Ascending aorta (tissue), 2 donors: ENCODE measurements at regions not wholly inside any gene's neighbourhood (a gene's known extent, or its start where the extent isn't known, plus 50 kb on each side); places are given as distances from the start of the nearest gene placed in this dataset.

Experiments
- DNase-seq, 2 donors: peaks; one replicate each; pipeline ENCODE4 v3.0.0-alpha.2; 2019; ENCODE audit warnings: low spot score in 2 of 2
- H3K27ac ChIP-seq, 2 donors: fragments of 200-600 bp; sonication (generic); one replicate each; pipeline ENCODE4 v1.5.1; 2016 to 2017; ENCODE audit warnings: mild to moderate bottlenecking in 1 of 2
- H3K27me3 ChIP-seq: fragments of 200-600 bp; sonication (generic); one replicate; pipeline ENCODE4 v1.5.1; 2017
- H3K36me3 ChIP-seq, 2 donors: fragments of 200-600 bp; sonication (generic); one replicate each; pipeline ENCODE4 v1.5.1; 2016
- H3K4me1 ChIP-seq, 2 donors: fragments of 200-600 bp; sonication (generic); one replicate each; pipeline ENCODE4 v1.5.1; 2016 to 2017; ENCODE audit warnings: mild to moderate bottlenecking in 1 of 2
- H3K4me3 ChIP-seq, 2 donors: fragments of 200-600 bp; sonication (generic); one replicate each; pipeline ENCODE4 v1.5.1; 2016 to 2017; ENCODE audit warnings: mild to moderate bottlenecking in 1 of 2
- H3K9me3 ChIP-seq, 2 donors: fragments of 200-600 bp; sonication (generic); one replicate each; pipeline ENCODE4 v1.5.1; 2016
- CTCF ChIP-seq, 3 experiments: fragments of 200-600 bp in 2 of 3; fragments of 450-650 bp in 1 of 3; sonication (generic) in 2 of 3; IDR thresholded peaks; one replicate each; pipeline ENCODE4 v1.5.1; 2016 to 2019; ENCODE audit warnings: antibody characterized with exemption in 3 of 3, mild to moderate bottlenecking in 1 of 3, moderate library complexity in 1 of 3
- intact Hi-C: fragments of 100-400 bp; cut with DNase I; formaldehyde crosslinking; loops from one replicate; pipeline ENCODE4 v1.15.1; 2023

- no peak for TF ChIP-seq CTCF (IDR thresholded peaks at IDR 0.05)
- H3K4me1 ChIP-seq = no peaks in the 10 kb centered on the region
- no peaks in the 10 kb centered on the region for H3K36me3 ChIP-seq
- H3K9me3 ChIP-seq = no peaks in the 10 kb centered on the region
- intact Hi-C loops = no loop called here
- H3K27ac ChIP-seq = no peak overlapping the region
- H3K27me3 ChIP-seq = no peaks in the 10 kb centered on the region
- H3K4me3 ChIP-seq = no peak overlapping the region
- DNase-seq = no peak
Observed at GRCh38 chr13:22461854-22462490, 718.8 kb upstream of the SGCG start.

GRCh38 chr13:22463089-22463488, 717.7 kb upstream of the SGCG start:
- DNase-seq = no peak
- intact Hi-C loops = no loop called here
- Histone ChIP-seq H3K4me3 (no peak overlapping the region), H3K27ac (no peak overlapping the region), H3K36me3 (no peaks in the 10 kb centered on the region), H3K27me3 (no peaks in the 10 kb centered on the region), H3K4me1 (no peaks in the 10 kb centered on the region), H3K9me3 (no peaks in the 10 kb centered on the region)
- no peak for TF ChIP-seq CTCF (IDR thresholded peaks at IDR 0.05)

- H3K9me3 ChIP-seq = no peaks in the 10 kb centered on the region
- TF ChIP-seq CTCF (IDR thresholded peaks at IDR 0.05) = no peak
Observed at GRCh38 chr13:22468045-22468444, 712.7 kb upstream of the SGCG start.

GRCh38 chr13:22468824-22469223, 712.0 kb upstream of the SGCG start:
- TF ChIP-seq CTCF (IDR thresholded peaks at IDR 0.05) = no peak
- intact Hi-C loops = no loop called here
- Histone ChIP-seq H3K36me3 (no peaks in the 10 kb centered on the region), H3K4me1 (no peaks in the 10 kb centered on the region), H3K9me3 (no peaks in the 10 kb centered on the region), H3K4me3 (no peak overlapping the region), H3K27me3 (no peaks in the 10 kb centered on the region), H3K27ac (no peak overlapping the region)
- no peak for DNase-seq

More at GRCh38 chr13:22468045-22468444, 712.7 kb upstream of the SGCG start:
- intact Hi-C loops = no loop called here
- H3K36me3 ChIP-seq = no peaks in the 10 kb centered on the region
- H3K4me1 ChIP-seq = no peaks in the 10 kb centered on the region
- no peak overlapping the region for H3K4me3 ChIP-seq
- DNase-seq = no peak
- no peaks in the 10 kb centered on the region for H3K27me3 ChIP-seq
- H3K27ac ChIP-seq = no peak overlapping the region

- H3K27ac ChIP-seq = no peak overlapping the region
- H3K4me3 ChIP-seq = no peak overlapping the region
- TF ChIP-seq CTCF (IDR thresholded peaks at IDR 0.05) = no peak
- H3K4me1 ChIP-seq = no peaks in the 10 kb centered on the region
- H3K9me3 ChIP-seq = no peaks in the 10 kb centered on the region
- DNase-seq = no peak
- H3K36me3 ChIP-seq = no peaks in the 10 kb centered on the region
- no peaks in the 10 kb centered on the region for H3K27me3 ChIP-seq
- intact Hi-C loops = no loop called here
Observed at GRCh38 chr13:22469452-22469851, 711.3 kb upstream of the SGCG start.

- intact Hi-C loops = no loop called here
- no peak overlapping the region for H3K27ac ChIP-seq
- no peak for TF ChIP-seq CTCF (IDR thresholded peaks at IDR 0.05)
Observed at GRCh38 chr13:22470075-22470474, 710.7 kb upstream of the SGCG start.

More at GRCh38 chr13:22470075-22470474, 710.7 kb upstream of the SGCG start:
- Histone ChIP-seq H3K36me3 (no peaks in the 10 kb centered on the region), H3K27me3 (no peaks in the 10 kb centered on the region), H3K4me3 (no peak overlapping the region), H3K9me3 (no peaks in the 10 kb centered on the region), H3K4me1 (no peaks in the 10 kb centered on the region)
- DNase-seq = no peak
